ENCODE measurements at regions not wholly inside any gene's neighbourhood (a gene's known extent, or its start where the extent isn't known, plus 50 kb on each side); places are given as distances from the start of the nearest gene placed in this dataset.

GRCh38 chr1:101683561-101683960, 313.2 kb downstream of the OLFM3 start:
- no peaks in the 10 kb centered on the region for H3K79me2 ChIP-seq (ENCODE audit: insufficient read depth, low read length)
- no peaks in the 10 kb centered on the region for H3K9me3 ChIP-seq (ENCODE audit: low read length)
- no peak overlapping the region for H3K4me2 ChIP-seq (ENCODE audit: low read length)
- no peaks in the 10 kb centered on the region for H3K36me3 ChIP-seq (ENCODE audit: insufficient read depth, low read length)
- TF ChIP-seq, protein P1, sequence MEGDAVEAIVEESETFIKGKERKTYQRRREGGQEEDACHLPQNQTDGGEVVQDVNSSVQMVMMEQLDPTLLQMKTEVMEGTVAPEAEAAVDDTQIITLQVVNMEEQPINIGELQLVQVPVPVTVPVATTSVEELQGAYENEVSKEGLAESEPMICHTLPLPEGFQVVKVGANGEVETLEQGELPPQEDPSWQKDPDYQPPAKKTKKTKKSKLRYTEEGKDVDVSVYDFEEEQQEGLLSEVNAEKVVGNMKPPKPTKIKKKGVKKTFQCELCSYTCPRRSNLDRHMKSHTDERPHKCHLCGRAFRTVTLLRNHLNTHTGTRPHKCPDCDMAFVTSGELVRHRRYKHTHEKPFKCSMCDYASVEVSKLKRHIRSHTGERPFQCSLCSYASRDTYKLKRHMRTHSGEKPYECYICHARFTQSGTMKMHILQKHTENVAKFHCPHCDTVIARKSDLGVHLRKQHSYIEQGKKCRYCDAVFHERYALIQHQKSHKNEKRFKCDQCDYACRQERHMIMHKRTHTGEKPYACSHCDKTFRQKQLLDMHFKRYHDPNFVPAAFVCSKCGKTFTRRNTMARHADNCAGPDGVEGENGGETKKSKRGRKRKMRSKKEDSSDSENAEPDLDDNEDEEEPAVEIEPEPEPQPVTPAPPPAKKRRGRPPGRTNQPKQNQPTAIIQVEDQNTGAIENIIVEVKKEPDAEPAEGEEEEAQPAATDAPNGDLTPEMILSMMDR (IDR thresholded peaks at IDR 0.05; ENCODE audit: low read length), result no peak
- TF ChIP-seq EZH2 (IDR thresholded peaks at IDR 0.05; ENCODE audit: borderline replicate concordance, low read length), result no peak
- H2AFZ ChIP-seq (ENCODE audit: low read length), result no peak overlapping the region
- no peak overlapping the region for H3K4me3 ChIP-seq (ENCODE audit: low read depth, low read length, poor library complexity, severe bottlenecking)
- H3K27me3 ChIP-seq (ENCODE audit: insufficient read depth, low read length), result no peaks in the 10 kb centered on the region
- H4K20me1 ChIP-seq (ENCODE audit: insufficient read depth, low read length), result no peaks in the 10 kb centered on the region
- H3K9me2 ChIP-seq (ENCODE audit: low read depth, low read length), result no peaks in the 10 kb centered on the region
- H3K4me1 ChIP-seq (ENCODE audit: insufficient read depth, low read length, severe bottlenecking), result no peaks in the 10 kb centered on the region
- H3F3A ChIP-seq (ENCODE audit: insufficient read depth, low read length), result no peaks in the 10 kb centered on the region
- no peak overlapping the region for H3K27ac ChIP-seq (ENCODE audit: low read depth, low read length, poor library complexity, severe bottlenecking)
- H3K9ac ChIP-seq (ENCODE audit: low read length), result no peak overlapping the region

GRCh38 chr1:101697072-101697471, 299.7 kb downstream of the OLFM3 start:
- Histone ChIP-seq H3K4me1 (ENCODE audit: insufficient read depth, low read length, severe bottlenecking) (no peaks in the 10 kb centered on the region), H4K20me1 (ENCODE audit: insufficient read depth, low read length) (no peaks in the 10 kb centered on the region), H2AFZ (ENCODE audit: low read length) (no peak overlapping the region), H3K4me3 (ENCODE audit: low read depth, low read length, poor library complexity, severe bottlenecking) (no peak overlapping the region), H3K27ac (ENCODE audit: low read depth, low read length, poor library complexity, severe bottlenecking) (no peak overlapping the region), H3K27me3 (ENCODE audit: insufficient read depth, low read length) (no peaks in the 10 kb centered on the region), H3K36me3 (ENCODE audit: insufficient read depth, low read length) (no peaks in the 10 kb centered on the region), H3K9ac (ENCODE audit: low read length) (no peak overlapping the region), H3K4me2 (ENCODE audit: low read length) (no peak overlapping the region), H3F3A (ENCODE audit: insufficient read depth, low read length) (no peaks in the 10 kb centered on the region), H3K79me2 (ENCODE audit: insufficient read depth, low read length) (no peaks in the 10 kb centered on the region), H3K9me2 (ENCODE audit: low read depth, low read length) (no peaks in the 10 kb centered on the region), H3K9me3 (ENCODE audit: low read length) (no peaks in the 10 kb centered on the region)
- TF ChIP-seq, protein P1 (IDR thresholded peaks at IDR 0.05; ENCODE audit: low read length), result no peak
- TF ChIP-seq EZH2 (IDR thresholded peaks at IDR 0.05; ENCODE audit: borderline replicate concordance, low read length), result no peak

GRCh38 chr1:101698681-101699080, 298.0 kb downstream of the OLFM3 start:
- H3K36me3 ChIP-seq (ENCODE audit: insufficient read depth, low read length), result no peaks in the 10 kb centered on the region
- H3K9ac ChIP-seq (ENCODE audit: low read length), result no peak overlapping the region
- no peaks in the 10 kb centered on the region for H3K79me2 ChIP-seq (ENCODE audit: insufficient read depth, low read length)
- no peaks in the 10 kb centered on the region for H4K20me1 ChIP-seq (ENCODE audit: insufficient read depth, low read length)
- H2AFZ ChIP-seq (ENCODE audit: low read length), result no peak overlapping the region
- no peaks in the 10 kb centered on the region for H3K9me2 ChIP-seq (ENCODE audit: low read depth, low read length)
- no peak for TF ChIP-seq EZH2 (IDR thresholded peaks at IDR 0.05; ENCODE audit: borderline replicate concordance, low read length)
- H3K4me2 ChIP-seq (ENCODE audit: low read length), result no peak overlapping the region
- H3K9me3 ChIP-seq (ENCODE audit: low read length), result no peaks in the 10 kb centered on the region
- H3K4me1 ChIP-seq (ENCODE audit: insufficient read depth, low read length, severe bottlenecking), result no peaks in the 10 kb centered on the region
- no peak overlapping the region for H3K27ac ChIP-seq (ENCODE audit: low read depth, low read length, poor library complexity, severe bottlenecking)
- no peak overlapping the region for H3K4me3 ChIP-seq (ENCODE audit: low read depth, low read length, poor library complexity, severe bottlenecking)
- H3F3A ChIP-seq (ENCODE audit: insufficient read depth, low read length), result no peaks in the 10 kb centered on the region
- no peaks in the 10 kb centered on the region for H3K27me3 ChIP-seq (ENCODE audit: insufficient read depth, low read length)

GRCh38 chr1:101704895-101705294, 291.8 kb downstream of the OLFM3 start:
- no peaks in the 10 kb centered on the region for H3K36me3 ChIP-seq (ENCODE audit: insufficient read depth, low read length)
- H4K20me1 ChIP-seq (ENCODE audit: insufficient read depth, low read length), result no peaks in the 10 kb centered on the region
- H3K9me3 ChIP-seq (ENCODE audit: low read length), result no peaks in the 10 kb centered on the region
- H3K4me1 ChIP-seq (ENCODE audit: insufficient read depth, low read length, severe bottlenecking), result no peaks in the 10 kb centered on the region
- H3F3A ChIP-seq (ENCODE audit: insufficient read depth, low read length), result no peaks in the 10 kb centered on the region
- no peaks in the 10 kb centered on the region for H3K27me3 ChIP-seq (ENCODE audit: insufficient read depth, low read length)
- no peak overlapping the region for H3K27ac ChIP-seq (ENCODE audit: low read depth, low read length, poor library complexity, severe bottlenecking)
- no peak overlapping the region for H2AFZ ChIP-seq (ENCODE audit: low read length)
- TF ChIP-seq, protein P1 (IDR thresholded peaks at IDR 0.05; ENCODE audit: low read length), result no peak
- TF ChIP-seq EZH2 (IDR thresholded peaks at IDR 0.05; ENCODE audit: borderline replicate concordance, low read length), result no peak
- no peaks in the 10 kb centered on the region for H3K79me2 ChIP-seq (ENCODE audit: insufficient read depth, low read length)
- no peak overlapping the region for H3K4me3 ChIP-seq (ENCODE audit: low read depth, low read length, poor library complexity, severe bottlenecking)
- no peak overlapping the region for H3K9ac ChIP-seq (ENCODE audit: low read length)
- H3K9me2 ChIP-seq (ENCODE audit: low read depth, low read length), result no peaks in the 10 kb centered on the region
- no peak overlapping the region for H3K4me2 ChIP-seq (ENCODE audit: low read length)
